HG03439 (cell line): ENCODE measurements at regions not wholly inside any gene's neighbourhood (a gene's known extent, or its start where the extent isn't known, plus 50 kb on each side); places are given as distances from the start of the nearest gene placed in this dataset.

ENCODE experiments used
- ATAC-seq: cut with Tn5 transposase; IDR thresholded peaks from one replicate; pipeline ENCODE4 v1.9.1; 2021; ENCODE audit warnings: mild to moderate bottlenecking, moderate library complexity; ENCODE audit not compliant: unreplicated experiment

- no peak for ATAC-seq
These were observed 394.8 kb downstream of the NR2F1-AS1 start for GRCh38 chr5:93186076-93186682.

- no peak for ATAC-seq
These were observed 397.0 kb downstream of the NR2F1-AS1 start for GRCh38 chr5:93184041-93184440.

- ATAC-seq, result no peak
These were observed 401.6 kb downstream of the NR2F1-AS1 start for GRCh38 chr5:93179466-93179865.

GRCh38 chr5:93174930-93175329 is 406.1 kb downstream of the NR2F1-AS1 start:
- no peak for ATAC-seq

GRCh38 chr5:93165559-93165958 is 415.5 kb downstream of the NR2F1-AS1 start:
- no peak for ATAC-seq

GRCh38 chr5:93164690-93165089 is 416.3 kb downstream of the NR2F1-AS1 start:
- ATAC-seq, result no peak

GRCh38 chr5:93163010-93163663 is 417.9 kb downstream of the NR2F1-AS1 start:
- ATAC-seq, result no peak

- ATAC-seq, result no peak
These were observed 419.1 kb downstream of the NR2F1-AS1 start for GRCh38 chr5:93161661-93162654.

- ATAC-seq, result no peak
These were observed 422.2 kb downstream of the NR2F1-AS1 start for GRCh38 chr5:93158841-93159240.

GRCh38 chr5:93156566-93156965 is 424.5 kb downstream of the NR2F1-AS1 start:
- ATAC-seq, result no peak

- no peak for ATAC-seq
These were observed 426.5 kb downstream of the NR2F1-AS1 start for GRCh38 chr5:93154535-93154934.

GRCh38 chr5:93153461-93153860 is 427.6 kb downstream of the NR2F1-AS1 start:
- ATAC-seq, result no peak

- ATAC-seq, result no peak
These were observed 429.1 kb downstream of the NR2F1-AS1 start for GRCh38 chr5:93151896-93152295.

- no peak for ATAC-seq
These were observed 429.9 kb downstream of the NR2F1-AS1 start for GRCh38 chr5:93151121-93151520.

- no peak for ATAC-seq
These were observed 430.6 kb downstream of the NR2F1-AS1 start for GRCh38 chr5:93150311-93151012.

GRCh38 chr5:93145767-93146166 is 435.3 kb downstream of the NR2F1-AS1 start:
- ATAC-seq, result no peak

GRCh38 chr5:93145019-93145418 is 436.0 kb downstream of the NR2F1-AS1 start:
- ATAC-seq, result no peak

- ATAC-seq, result no peak
These were observed 439.1 kb downstream of the NR2F1-AS1 start for GRCh38 chr5:93141969-93142368.

- no peak for ATAC-seq
These were observed 450.2 kb downstream of the NR2F1-AS1 start for GRCh38 chr5:93130624-93131490.

GRCh38 chr5:93126634-93127033 is 454.4 kb downstream of the NR2F1-AS1 start:
- no peak for ATAC-seq
